ENCODE measurements at regions not wholly inside any gene's neighbourhood (a gene's known extent, or its start where the extent isn't known, plus 50 kb on each side); places are given as distances from the start of the nearest gene placed in this dataset.

- no peaks in the 10 kb centered on the region for H3K79me2 ChIP-seq (replicated peaks; ENCODE audit: insufficient read depth)
- peaks cover 26% of the 10 kb centered on the region for H3K36me3 Mint-ChIP-seq (ENCODE audit: low read depth)
- no peak overlapping the region for H3K4me2 ChIP-seq
- H3K9me2 ChIP-seq (ENCODE audit: insufficient read depth): peaks cover 8% of the 10 kb centered on the region; the same call in 1 of the 2 replicates
- no peaks in the 10 kb centered on the region for H3K4me1 ChIP-seq (ENCODE audit: insufficient read depth)
- ATAC-seq (no peak), DNase-seq (ENCODE audit: low spot score) (no peak)
- H2AFZ ChIP-seq: no peak overlapping the region
- H3K27me3 ChIP-seq (ENCODE audit: insufficient read depth): no peaks in the 10 kb centered on the region
- peaks cover 38% of the 10 kb centered on the region for H3K9me3 Mint-ChIP-seq
- no peaks in the 10 kb centered on the region for H3K4me1 Mint-ChIP-seq
- no peak overlapping the region for H3K4me3 ChIP-seq
- peaks cover 5% of the 10 kb centered on the region for H3K27me3 Mint-ChIP-seq (ENCODE audit: insufficient read depth, low read depth, poor library complexity)
- H3K27ac ChIP-seq (ENCODE audit: low read depth): no peak overlapping the region
- no peak overlapping the region for H3K27ac Mint-ChIP-seq
- no peaks in the 10 kb centered on the region for H3F3A ChIP-seq (replicated peaks; ENCODE audit: low read depth)
- H3K4me3 Mint-ChIP-seq: no peak overlapping the region
- TF ChIP-seq STAT1 (IDR thresholded peaks at IDR 0.05; ENCODE audit: unreplicated experiment) (no peak), EZH2phosphoT487 (IDR thresholded peaks at IDR 0.05; ENCODE audit: unreplicated experiment) (no peak), ZNF462 (CRISPR knock-in tag; IDR thresholded peaks at IDR 0.05) (no peak), JUNB (IDR thresholded peaks at IDR 0.05; ENCODE audit: unreplicated experiment) (no peak), NANOG (IDR thresholded peaks at IDR 0.05; ENCODE audit: borderline replicate concordance) (no peak), CTCF (conservative IDR thresholded peaks at IDR 0.05; ENCODE audit: low read depth in 2 of 2) (no peak), ETS1 (IDR thresholded peaks at IDR 0.05) (no peak), REST (IDR thresholded peaks at IDR 0.05; ENCODE audit: unreplicated experiment) (no peak), ZNF331 (CRISPR knock-in tag; IDR thresholded peaks at IDR 0.05; ENCODE audit: low read depth) (no peak), CREB1 (CRISPR knock-in tag; IDR thresholded peaks at IDR 0.05; ENCODE audit: low read depth) (no peak), POLR2AphosphoS5 (IDR thresholded peaks at IDR 0.05; ENCODE audit: low read depth) (no peak), ZNF114 (CRISPR knock-in tag; IDR thresholded peaks at IDR 0.05) (no peak), EZH2 (IDR thresholded peaks at IDR 0.05; ENCODE audit: low read depth, unreplicated experiment) (no peak)
- no peaks in the 10 kb centered on the region for H3K36me3 ChIP-seq (ENCODE audit: insufficient read depth)
- no peaks in the 10 kb centered on the region for H4K20me1 ChIP-seq (replicated peaks; ENCODE audit: insufficient read depth)
These were observed 574.4 kb upstream of the NOX3 start for GRCh38 chr6:156030053-156030452.

Data from GM23338 (cell line).